SK-N-SH (cell line): ENCODE measurements at regions not wholly inside any gene's neighbourhood (a gene's known extent, or its start where the extent isn't known, plus 50 kb on each side); places are given as distances from the start of the nearest gene placed in this dataset.

Experiments used
- CTCF ChIA-PET: fragments of 300-600, 350-600 bp; formaldehyde crosslinking; extraction: SDS; loops from one replicate; lab custom pipeline; 2021; lab: Yijun Ruan, JAX
- POLR2A ChIA-PET: fragments of 350-600 bp; sonication (Branson Sonifier 250); formaldehyde crosslinking; extraction: SDS; loops from one replicate; lab custom pipeline; 2020; ENCODE audit warnings: antibody characterized with exemption, inconsistent platforms; lab: Yijun Ruan, JAX
- DNase-seq: peaks from one replicate; pipeline ENCODE4 v3.0.0; 2012
- H2AFZ ChIP-seq: fragments of 200-600 bp; sonication (generic); 2 replicates; pipeline ENCODE4 v1.8.1; 2016; ENCODE audit warnings: antibody characterized with exemption, mild to moderate bottlenecking, low read depth
- H3F3A ChIP-seq: fragments of 200-600 bp; sonication (generic); replicated peaks from 2 replicates; pipeline ENCODE3; 2016; ENCODE audit warnings: antibody characterized with exemption, mild to moderate bottlenecking; ENCODE audit not compliant: insufficient read depth
- H3K27ac ChIP-seq, 2 experiments: fragments of 200-500 bp in 1 of 2; fragments of 200-600 bp in 1 of 2; sonication (Bioruptor generic) in 1 of 2; sonication (generic), shearing (Covaris generic) in 1 of 2; 2 replicates each; pipeline versions ENCODE4 v1.5.1 to v1.6.1; 2014 to 2016; ENCODE audit warnings: low read depth in 2 of 2, inconsistent platforms in 1 of 2, low read length in 1 of 2, mild to moderate bottlenecking in 1 of 2, mixed read lengths in 1 of 2
- H3K27me3 ChIP-seq: fragments of 200-600 bp; sonication (generic), shearing (Covaris generic); 2 replicates; pipeline ENCODE4 v1.6.1; 2016; ENCODE audit warnings: mixed run types; ENCODE audit not compliant: insufficient read depth
- H3K36me3 ChIP-seq, 2 experiments: fragments of 200-500 bp in 1 of 2; fragments of 200-600 bp in 1 of 2; sonication (Bioruptor generic) in 1 of 2; sonication (generic) in 1 of 2; replicated peaks in 1 of 2; 2 replicates each; pipeline versions ENCODE3 to v1.5.1; 2014 to 2016; ENCODE audit warnings: low read length in 1 of 2, mild to moderate bottlenecking in 1 of 2; ENCODE audit not compliant: insufficient read depth in 2 of 2, control insufficient read depth in 1 of 2
- H3K4me1 ChIP-seq, 2 experiments: fragments of 200-500 bp in 1 of 2; fragments of 200-600 bp in 1 of 2; sonication (Bioruptor generic) in 1 of 2; sonication (generic), shearing (Covaris generic) in 1 of 2; 2 replicates each; pipeline versions ENCODE4 v1.5.1 to v1.6.1; 2014 to 2016; ENCODE audit warnings: low read depth in 1 of 2, low read length in 1 of 2, mixed run types in 1 of 2; ENCODE audit not compliant: insufficient read depth in 2 of 2, control insufficient read depth in 1 of 2
- H3K4me2 ChIP-seq: fragments of 200-600 bp; sonication (generic), shearing (Covaris generic); 2 replicates; pipeline ENCODE4 v1.6.1; 2017; ENCODE audit warnings: mixed run types
- H3K4me3 ChIP-seq, 2 experiments: fragments of 200-500 bp in 1 of 2; fragments of 200-600 bp in 1 of 2; sonication (Bioruptor generic) in 1 of 2; sonication (generic), shearing (Covaris generic) in 1 of 2; 2 replicates each; pipeline versions ENCODE4 v1.5.1 to v1.8.1; 2014 to 2016; ENCODE audit warnings: low read depth in 2 of 2, inconsistent platforms in 1 of 2, low read length in 1 of 2, mild to moderate bottlenecking in 1 of 2, mixed read lengths in 1 of 2, moderate library complexity in 1 of 2
- H3K79me2 ChIP-seq: fragments of 200-600 bp; sonication (generic); 2 replicates; pipeline ENCODE4 v1.8.1; 2017; ENCODE audit warnings: mild to moderate bottlenecking; ENCODE audit not compliant: insufficient read depth
- H3K9ac ChIP-seq: fragments of 200-600 bp; sonication (generic); 2 replicates; pipeline ENCODE4 v1.6.1; 2017; ENCODE audit warnings: mixed run types
- H3K9me2 ChIP-seq: fragments of 200-600 bp; sonication (generic); 2 replicates; pipeline ENCODE4 v1.6.1; 2017; ENCODE audit warnings: mixed run types
- H3K9me3 ChIP-seq: fragments of 200-600 bp; sonication (generic); 2 replicates; pipeline ENCODE4 v1.6.1; 2017; ENCODE audit warnings: mixed run types, mild to moderate bottlenecking, moderate library complexity
- H4K20me1 ChIP-seq: fragments of 200-600 bp; sonication (generic); 2 replicates; pipeline ENCODE4 v1.6.1; 2017; ENCODE audit warnings: mild to moderate bottlenecking, mixed run types; ENCODE audit not compliant: insufficient read depth
- ELF1 ChIP-seq: IDR thresholded peaks from 2 replicates; pipeline ENCODE4 v1.4.0; 2012
- EZH2phosphoT487 ChIP-seq: fragments of 200-600 bp; sonication (generic); IDR thresholded peaks from 2 replicates; pipeline ENCODE4 v1.6.1; 2017; ENCODE audit warnings: low read depth, mixed run types, mild to moderate bottlenecking, antibody characterized with exemption, moderate library complexity, borderline replicate concordance
- FOSL2 ChIP-seq: IDR thresholded peaks from 2 replicates; pipeline ENCODE4 v1.4.0; 2012; ENCODE audit warnings: low read depth, mild to moderate bottlenecking, moderate library complexity, borderline replicate concordance
- GABPA ChIP-seq: IDR thresholded peaks from 2 replicates; pipeline ENCODE4 v1.4.0; 2012; ENCODE audit warnings: low read depth, mild to moderate bottlenecking
- JUND ChIP-seq: IDR thresholded peaks from 2 replicates; pipeline ENCODE4 v1.4.0; 2012
- MAX ChIP-seq: IDR thresholded peaks from 2 replicates; pipeline ENCODE4 v1.4.0; 2012; ENCODE audit warnings: low read depth
- MEF2A ChIP-seq: IDR thresholded peaks from 2 replicates; pipeline ENCODE4 v1.4.0; 2012; ENCODE audit warnings: low read depth, borderline replicate concordance
- MXI1 ChIP-seq: IDR thresholded peaks from 2 replicates; pipeline ENCODE4 v1.6.1; 2012; ENCODE audit warnings: mild to moderate bottlenecking, low read depth, low read length, improper control_type of control experiment
- NRF1 ChIP-seq: IDR thresholded peaks from 2 replicates; pipeline ENCODE4 v1.6.1; 2012; ENCODE audit warnings: low read depth, mild to moderate bottlenecking, low read length
- RAD21 ChIP-seq: IDR thresholded peaks from 2 replicates; pipeline ENCODE4 v1.6.1; 2012; ENCODE audit warnings: mild to moderate bottlenecking, low read length
- REST ChIP-seq: IDR thresholded peaks from 2 replicates; pipeline ENCODE4 v1.6.1; 2012; ENCODE audit warnings: mild to moderate bottlenecking, low read depth, low read length, moderate library complexity
- RFX5 ChIP-seq: IDR thresholded peaks from 2 replicates; pipeline ENCODE4 v1.6.1; 2012; ENCODE audit warnings: mild to moderate bottlenecking, improper control_type of control experiment, low read length
- SMC3 ChIP-seq: IDR thresholded peaks from 2 replicates; pipeline ENCODE4 v1.6.1; 2012; ENCODE audit warnings: low read depth, low read length, improper control_type of control experiment
- TAF1 ChIP-seq: IDR thresholded peaks from 2 replicates; pipeline ENCODE4 v1.6.1; 2012; ENCODE audit warnings: low read depth, mild to moderate bottlenecking, low read length, moderate library complexity, borderline replicate concordance
- TEAD4 ChIP-seq: IDR thresholded peaks from 2 replicates; pipeline ENCODE4 v1.4.0; 2012; ENCODE audit warnings: mild to moderate bottlenecking, borderline replicate concordance; ENCODE audit not compliant: insufficient read depth
- ZBTB33 ChIP-seq: IDR thresholded peaks from 2 replicates; pipeline ENCODE4 v1.4.0; 2012; ENCODE audit warnings: low read depth, borderline replicate concordance
- WGBS: methylation state at CpG from one replicate; pipeline ENCODE4 v1.1.6; 2017; ENCODE audit warnings: low lambda C conversion rate; 5-methylcytosine and 5-hydroxymethylcytosine counted together
- TF ChIP-seq, protein P1 (sequence below): fragments of 150-350 bp; IDR thresholded peaks from 2 replicates; pipeline ENCODE4 v1.6.1; 2017; ENCODE audit warnings: antibody characterized with exemption, low read length, low read depth, borderline replicate concordance
- TF ChIP-seq, protein P2 (sequence below): IDR thresholded peaks from 2 replicates; pipeline ENCODE4 v1.4.0; 2012; ENCODE audit warnings: low read depth, borderline replicate concordance
- TF ChIP-seq, protein P3 (sequence below): fragments of 150-350 bp; IDR thresholded peaks from 2 replicates; pipeline ENCODE4 v1.6.1; 2016; ENCODE audit warnings: mild to moderate bottlenecking, low read depth, low read length

DNA sequence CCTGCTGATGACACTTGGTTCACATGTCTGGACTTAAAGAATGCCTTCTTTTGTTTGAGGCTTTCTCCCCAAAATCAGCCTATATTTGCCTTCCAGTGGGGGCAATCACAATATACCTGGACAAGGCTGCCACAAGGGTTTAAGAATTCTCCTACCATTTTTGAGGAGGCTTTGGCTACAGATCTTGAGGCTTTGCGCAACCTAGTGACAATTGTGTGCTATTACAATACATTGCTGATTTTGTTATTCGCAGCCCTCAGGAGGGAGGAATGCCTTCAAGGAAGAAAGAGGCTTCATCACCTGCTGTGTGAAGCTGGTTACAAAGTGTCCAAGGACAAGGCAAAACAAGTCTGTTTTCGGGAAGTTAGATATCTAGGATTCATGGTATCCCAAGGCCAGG lies 50.8 kb upstream of the OR4C15 start:
- H3K4me1 ChIP-seq = no peaks in the 10 kb centered on the region
- no peak overlapping the region for H3K27ac ChIP-seq
- no peak overlapping the region for H2AFZ ChIP-seq
- H3K4me3 ChIP-seq = no peak overlapping the region
- WGBS = 0% methylated on average over 2 of the region's 3 CpGs
- no peaks in the 10 kb centered on the region for H3F3A ChIP-seq
- no peak overlapping the region for H3K4me2 ChIP-seq
- no peaks in the 10 kb centered on the region for H3K36me3 ChIP-seq
- ChIA-PET CTCF (interaction anchor here (0.7 kb wide), 1 partner anchor 47 kb away, joined by 3 read pairs; no protein-coding TSS in a partner anchor), POLR2A (no interaction called here)
- TF ChIP-seq JUND (no peak), TEAD4 (no peak), FOSL2 (no peak), MAX (no peak), TAF1 (no peak), SMC3 (no peak), GABPA (no peak), MEF2A (no peak), MXI1 (no peak), RAD21 (no peak), EZH2phosphoT487 (no peak), ELF1 (no peak), REST (no peak), ZBTB33 (no peak), RFX5 (no peak), NRF1 (no peak)
- TF ChIP-seq, protein P1, sequence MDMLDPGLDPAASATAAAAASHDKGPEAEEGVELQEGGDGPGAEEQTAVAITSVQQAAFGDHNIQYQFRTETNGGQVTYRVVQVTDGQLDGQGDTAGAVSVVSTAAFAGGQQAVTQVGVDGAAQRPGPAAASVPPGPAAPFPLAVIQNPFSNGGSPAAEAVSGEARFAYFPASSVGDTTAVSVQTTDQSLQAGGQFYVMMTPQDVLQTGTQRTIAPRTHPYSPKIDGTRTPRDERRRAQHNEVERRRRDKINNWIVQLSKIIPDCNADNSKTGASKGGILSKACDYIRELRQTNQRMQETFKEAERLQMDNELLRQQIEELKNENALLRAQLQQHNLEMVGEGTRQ = no peak
- TF ChIP-seq, protein P2, sequence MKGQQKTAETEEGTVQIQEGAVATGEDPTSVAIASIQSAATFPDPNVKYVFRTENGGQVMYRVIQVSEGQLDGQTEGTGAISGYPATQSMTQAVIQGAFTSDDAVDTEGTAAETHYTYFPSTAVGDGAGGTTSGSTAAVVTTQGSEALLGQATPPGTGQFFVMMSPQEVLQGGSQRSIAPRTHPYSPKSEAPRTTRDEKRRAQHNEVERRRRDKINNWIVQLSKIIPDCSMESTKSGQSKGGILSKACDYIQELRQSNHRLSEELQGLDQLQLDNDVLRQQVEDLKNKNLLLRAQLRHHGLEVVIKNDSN = no peak
- TF ChIP-seq, protein P3, sequence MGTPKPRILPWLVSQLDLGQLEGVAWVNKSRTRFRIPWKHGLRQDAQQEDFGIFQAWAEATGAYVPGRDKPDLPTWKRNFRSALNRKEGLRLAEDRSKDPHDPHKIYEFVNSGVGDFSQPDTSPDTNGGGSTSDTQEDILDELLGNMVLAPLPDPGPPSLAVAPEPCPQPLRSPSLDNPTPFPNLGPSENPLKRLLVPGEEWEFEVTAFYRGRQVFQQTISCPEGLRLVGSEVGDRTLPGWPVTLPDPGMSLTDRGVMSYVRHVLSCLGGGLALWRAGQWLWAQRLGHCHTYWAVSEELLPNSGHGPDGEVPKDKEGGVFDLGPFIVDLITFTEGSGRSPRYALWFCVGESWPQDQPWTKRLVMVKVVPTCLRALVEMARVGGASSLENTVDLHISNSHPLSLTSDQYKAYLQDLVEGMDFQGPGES = no peak
- H3K9me3 ChIP-seq = no peaks in the 10 kb centered on the region
- no peak overlapping the region for H3K9ac ChIP-seq
- H3K9me2 ChIP-seq = no peaks in the 10 kb centered on the region
- H4K20me1 ChIP-seq = no peaks in the 10 kb centered on the region
- no peaks in the 10 kb centered on the region for H3K27me3 ChIP-seq
- no peaks in the 10 kb centered on the region for H3K79me2 ChIP-seq
- no peak for DNase-seq
